Astrocyte (in vitro differentiated cells and primary cell): ENCODE measurements at regions not wholly inside any gene's neighbourhood (a gene's known extent, or its start where the extent isn't known, plus 50 kb on each side); places are given as distances from the start of the nearest gene placed in this dataset.
"Not testable (repeated sequence)": the region's sequence is repeated elsewhere in the genome, so short reads cannot be mapped to it uniquely, and the experiment has no call there.

Experiments used
- DNase-seq: peaks from one replicate; pipeline ENCODE4 v3.0.0-alpha.2; 2010; ENCODE audit warnings: low read depth
- FAIRE-seq: peaks from 2 replicates; lab custom pipeline; 2011; peaks lifted over from hg19 to GRCh38; lab: Jason Lieb, UNC
- H2AFZ ChIP-seq: 2 replicates; pipeline ENCODE4 v1.6.0; 2012; ENCODE audit warnings: low read depth, low read length, inconsistent platforms
- H3K27ac ChIP-seq: 2 replicates; pipeline ENCODE4 v1.5.1; 2011; ENCODE audit warnings: low read depth, low read length, inconsistent platforms
- H3K27me3 ChIP-seq: 2 replicates; pipeline ENCODE4 v1.6.0; 2011; ENCODE audit warnings: low read length, inconsistent platforms; ENCODE audit not compliant: insufficient read depth
- H3K36me3 ChIP-seq: 2 replicates; pipeline ENCODE4 v1.5.1; 2011; ENCODE audit warnings: low read length, inconsistent platforms; ENCODE audit not compliant: insufficient read depth
- H3K4me1 ChIP-seq: 2 replicates; pipeline ENCODE4 v1.5.1; 2011; ENCODE audit warnings: low read length, inconsistent platforms; ENCODE audit not compliant: insufficient read depth
- H3K4me2 ChIP-seq: 2 replicates; pipeline ENCODE4 v1.6.0; 2012; ENCODE audit warnings: low read length, inconsistent platforms
- H3K4me3 ChIP-seq: 2 replicates; pipeline ENCODE4 v1.5.1; 2011; ENCODE audit warnings: low read depth, mild to moderate bottlenecking, low read length, inconsistent platforms; ENCODE audit not compliant: insufficient read depth
- H3K79me2 ChIP-seq: 2 replicates; pipeline ENCODE4 v1.6.0; 2012; ENCODE audit warnings: mild to moderate bottlenecking, low read length, inconsistent platforms; ENCODE audit not compliant: insufficient read depth
- H3K9ac ChIP-seq: 2 replicates; pipeline ENCODE4 v1.6.0; 2012; ENCODE audit warnings: mild to moderate bottlenecking, low read length, inconsistent platforms
- H3K9me3 ChIP-seq: 2 replicates; pipeline ENCODE4 v1.5.1; 2012; ENCODE audit warnings: low read depth, mild to moderate bottlenecking, low read length, inconsistent platforms; ENCODE audit not compliant: insufficient read depth
- H4K20me1 ChIP-seq: 2 replicates; pipeline ENCODE4 v1.6.0; 2012; ENCODE audit warnings: low read length, inconsistent platforms; ENCODE audit not compliant: insufficient read depth
- H3K27ac Mint-ChIP-seq: one replicate; pipeline ENCODE4 v1.8.0; 2021; ENCODE audit warnings: mild to moderate bottlenecking, mixed read lengths; ENCODE audit not compliant: unreplicated experiment
- H3K27me3 Mint-ChIP-seq: one replicate; pipeline ENCODE4 v1.8.0; 2021; ENCODE audit warnings: low read depth, mixed read lengths; ENCODE audit not compliant: unreplicated experiment
- H3K36me3 Mint-ChIP-seq: one replicate; pipeline ENCODE4 v1.8.0; 2021; ENCODE audit warnings: low read depth, mixed read lengths; ENCODE audit not compliant: unreplicated experiment
- H3K4me1 Mint-ChIP-seq: one replicate; pipeline ENCODE4 v1.8.0; 2021; ENCODE audit warnings: low read depth, mixed read lengths; ENCODE audit not compliant: unreplicated experiment
- H3K4me3 Mint-ChIP-seq: one replicate; pipeline ENCODE4 v1.8.0; 2021; ENCODE audit warnings: mild to moderate bottlenecking, moderate library complexity, mixed read lengths; ENCODE audit not compliant: unreplicated experiment
- H3K9me3 Mint-ChIP-seq: one replicate; pipeline ENCODE4 v1.8.0; 2021; ENCODE audit warnings: mild to moderate bottlenecking, mixed read lengths; ENCODE audit not compliant: unreplicated experiment
- EZH2 ChIP-seq: IDR thresholded peaks from 2 replicates; pipeline ENCODE4 v1.6.1; 2012; ENCODE audit warnings: mild to moderate bottlenecking, low read length, inconsistent platforms; ENCODE audit not compliant: insufficient read depth
- TF ChIP-seq, protein P1 (sequence below): IDR thresholded peaks from 2 replicates; pipeline ENCODE4 v1.5.1; 2011; ENCODE audit warnings: low read depth, mild to moderate bottlenecking, inconsistent platforms, low read length, moderate library complexity; ENCODE audit not compliant: insufficient read depth

DNA sequence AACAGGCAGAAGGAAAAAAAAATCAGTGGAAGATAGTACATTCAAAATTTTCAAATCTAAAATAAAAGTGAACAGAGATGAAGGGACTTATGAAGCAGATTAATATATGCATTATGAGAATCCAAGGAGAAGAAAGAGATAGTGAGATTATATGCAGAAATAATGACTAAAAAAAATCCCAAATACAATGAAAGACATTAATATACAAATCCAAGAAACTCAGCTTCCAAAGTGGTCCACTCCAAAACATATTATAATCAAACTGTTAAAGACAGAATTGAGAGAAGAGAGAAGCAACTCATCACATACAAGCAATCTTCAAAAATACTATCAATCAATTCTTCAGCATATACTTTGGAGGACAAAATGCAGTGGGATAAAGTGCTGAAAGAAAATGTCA is 73.5 kb upstream of the CARMIL1 start:
- peaks cover 8% of the 10 kb centered on the region for H3K9me3 Mint-ChIP-seq
- no peaks in the 10 kb centered on the region for H3K36me3 Mint-ChIP-seq
- no peaks in the 10 kb centered on the region for H4K20me1 ChIP-seq
- no peak overlapping the region for H3K27ac Mint-ChIP-seq
- H3K9me3 ChIP-seq: no peaks in the 10 kb centered on the region
- H3K27me3 Mint-ChIP-seq: no peaks in the 10 kb centered on the region
- H3K4me1 ChIP-seq: peaks cover 7% of the 10 kb centered on the region
- H3K27ac ChIP-seq: no peak overlapping the region
- no peak overlapping the region for H2AFZ ChIP-seq
- H3K36me3 ChIP-seq: no peaks in the 10 kb centered on the region
- H3K27me3 ChIP-seq: no peaks in the 10 kb centered on the region
- no peak for TF ChIP-seq EZH2
- TF ChIP-seq, protein P1, sequence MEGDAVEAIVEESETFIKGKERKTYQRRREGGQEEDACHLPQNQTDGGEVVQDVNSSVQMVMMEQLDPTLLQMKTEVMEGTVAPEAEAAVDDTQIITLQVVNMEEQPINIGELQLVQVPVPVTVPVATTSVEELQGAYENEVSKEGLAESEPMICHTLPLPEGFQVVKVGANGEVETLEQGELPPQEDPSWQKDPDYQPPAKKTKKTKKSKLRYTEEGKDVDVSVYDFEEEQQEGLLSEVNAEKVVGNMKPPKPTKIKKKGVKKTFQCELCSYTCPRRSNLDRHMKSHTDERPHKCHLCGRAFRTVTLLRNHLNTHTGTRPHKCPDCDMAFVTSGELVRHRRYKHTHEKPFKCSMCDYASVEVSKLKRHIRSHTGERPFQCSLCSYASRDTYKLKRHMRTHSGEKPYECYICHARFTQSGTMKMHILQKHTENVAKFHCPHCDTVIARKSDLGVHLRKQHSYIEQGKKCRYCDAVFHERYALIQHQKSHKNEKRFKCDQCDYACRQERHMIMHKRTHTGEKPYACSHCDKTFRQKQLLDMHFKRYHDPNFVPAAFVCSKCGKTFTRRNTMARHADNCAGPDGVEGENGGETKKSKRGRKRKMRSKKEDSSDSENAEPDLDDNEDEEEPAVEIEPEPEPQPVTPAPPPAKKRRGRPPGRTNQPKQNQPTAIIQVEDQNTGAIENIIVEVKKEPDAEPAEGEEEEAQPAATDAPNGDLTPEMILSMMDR: no peak
- H3K4me3 ChIP-seq: no peak overlapping the region
- H3K9ac ChIP-seq: no peak overlapping the region
- no peak overlapping the region for H3K4me3 Mint-ChIP-seq
- no peak for DNase-seq
- H3K4me1 Mint-ChIP-seq: peaks cover 4% of the 10 kb centered on the region
- no peak for FAIRE-seq
- H3K4me2 ChIP-seq: no peak overlapping the region
- no peaks in the 10 kb centered on the region for H3K79me2 ChIP-seq

DNA sequence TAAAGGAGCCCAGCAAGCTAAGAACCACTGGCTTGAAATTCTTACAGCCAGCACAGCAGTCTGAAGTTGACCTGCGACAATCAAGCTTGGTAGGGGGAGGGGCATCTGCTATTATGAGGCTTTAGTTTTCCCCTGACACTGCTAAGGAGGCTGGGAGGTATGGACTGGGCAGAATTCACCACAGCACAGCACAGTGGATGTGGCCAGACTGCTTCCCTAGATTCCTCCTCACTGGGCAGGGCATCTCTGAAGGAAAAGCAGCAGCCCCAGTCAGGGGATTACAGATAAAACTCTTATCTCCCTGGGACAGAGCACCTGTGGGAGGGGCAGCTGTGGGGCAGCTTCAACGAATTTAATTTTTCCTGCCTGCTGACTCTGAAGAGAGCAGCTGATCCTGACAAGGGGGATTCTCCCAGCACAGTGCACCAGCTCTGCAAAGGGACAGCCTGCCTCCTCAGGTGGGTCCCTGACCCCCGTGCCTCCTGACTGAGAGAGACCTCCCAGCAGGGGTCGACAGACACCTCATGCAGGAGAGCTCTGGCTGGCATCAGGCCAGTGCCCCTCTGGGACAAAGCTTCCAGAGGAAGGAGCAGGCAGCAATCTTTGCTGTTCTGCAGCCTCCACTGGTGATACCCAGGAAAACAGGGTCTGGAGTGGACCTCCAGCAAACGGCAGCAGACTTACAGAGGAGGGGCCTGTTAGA is 71.6 kb upstream of the CARMIL1 start:
- H3K9me3 Mint-ChIP-seq: peaks cover 16% of the 10 kb centered on the region
- not testable (repeated sequence) for H3K27me3 Mint-ChIP-seq, H4K20me1 ChIP-seq, H3K4me1 Mint-ChIP-seq, H3K9me3 ChIP-seq, H3K27me3 ChIP-seq, H3K27ac Mint-ChIP-seq, FAIRE-seq, H3K36me3 Mint-ChIP-seq, H3K27ac ChIP-seq, H3K4me3 ChIP-seq, H2AFZ ChIP-seq, H3K79me2 ChIP-seq, H3K9ac ChIP-seq, H3K4me1 ChIP-seq, H3K4me3 Mint-ChIP-seq, DNase-seq, H3K36me3 ChIP-seq, H3K4me2 ChIP-seq

DNA sequence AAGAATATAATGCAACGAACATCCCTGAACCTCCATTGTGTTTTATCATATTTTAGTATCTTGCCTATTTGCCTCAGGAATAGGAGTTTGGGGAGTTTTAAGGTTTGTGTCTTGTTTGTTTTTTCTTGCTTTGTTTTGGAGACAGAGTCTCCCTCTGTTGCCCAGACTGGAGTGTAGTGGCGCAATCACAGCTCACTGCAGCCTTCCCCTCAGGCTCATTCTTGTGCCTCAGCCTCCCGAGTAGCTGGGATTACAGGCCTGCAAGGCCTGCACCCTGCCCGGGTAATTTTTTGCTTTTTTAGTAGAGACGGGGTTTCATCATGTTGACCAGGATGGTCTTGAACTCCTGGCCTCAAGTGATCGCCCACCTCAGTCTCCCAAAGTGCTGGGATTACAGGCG is 63.3 kb upstream of the CARMIL1 start:
- no peaks in the 10 kb centered on the region for H3K27me3 Mint-ChIP-seq
- no peak overlapping the region for H3K27ac ChIP-seq
- no peak overlapping the region for H3K4me3 Mint-ChIP-seq
- TF ChIP-seq, protein P1: no peak
- TF ChIP-seq EZH2: no peak
- no peaks in the 10 kb centered on the region for H3K9me3 ChIP-seq
- H3K36me3 ChIP-seq: no peaks in the 10 kb centered on the region
- H3K27ac Mint-ChIP-seq: no peak overlapping the region
- no peak overlapping the region for H3K9ac ChIP-seq
- H3K4me1 ChIP-seq: no peaks in the 10 kb centered on the region
- no peaks in the 10 kb centered on the region for H4K20me1 ChIP-seq
- H3K27me3 ChIP-seq: no peaks in the 10 kb centered on the region
- no peaks in the 10 kb centered on the region for H3K36me3 Mint-ChIP-seq
- no peak overlapping the region for H3K4me2 ChIP-seq
- H3K4me3 ChIP-seq: no peak overlapping the region
- H3K9me3 Mint-ChIP-seq: peaks cover 7% of the 10 kb centered on the region
- no peak overlapping the region for H2AFZ ChIP-seq
- H3K79me2 ChIP-seq: no peaks in the 10 kb centered on the region
- peaks cover 8% of the 10 kb centered on the region for H3K4me1 Mint-ChIP-seq
- FAIRE-seq: no peak
- no peak for DNase-seq
